H9 (cell line): ENCODE measurements at regions not wholly inside any gene's neighbourhood (a gene's known extent, or its start where the extent isn't known, plus 50 kb on each side); places are given as distances from the start of the nearest gene placed in this dataset.

Experiments used
- DNase-seq: peaks from one replicate; pipeline ENCODE4 v3.0.0-alpha.2; 2017
- H2AFZ ChIP-seq: one replicate; pipeline ENCODE4 v1.6.1; 2013; ENCODE audit warnings: mild to moderate bottlenecking, low read length, control low read depth, moderate library complexity
- H2AK5ac ChIP-seq: 2 replicates; pipeline ENCODE4 v1.6.1; 2013; ENCODE audit warnings: low read length, control low read depth, mixed read lengths; ENCODE audit not compliant: insufficient read length
- H2BK120ac ChIP-seq: one replicate; pipeline ENCODE4 v1.6.1; 2013; ENCODE audit warnings: low read depth, mild to moderate bottlenecking, low read length, control low read depth, inconsistent platforms; ENCODE audit not compliant: poor library complexity, severe bottlenecking
- H2BK12ac ChIP-seq: 2 replicates; pipeline ENCODE4 v1.6.1; 2013; ENCODE audit warnings: low read length, control low read depth, mixed read lengths, low read depth; ENCODE audit not compliant: insufficient read length
- H2BK15ac ChIP-seq: 2 replicates; pipeline ENCODE4 v1.6.1; 2013; ENCODE audit warnings: low read depth, low read length, control low read depth
- H2BK20ac ChIP-seq: one replicate; pipeline ENCODE4 v1.6.1; 2013; ENCODE audit warnings: low read depth, mild to moderate bottlenecking, low read length, control low read depth, inconsistent platforms; ENCODE audit not compliant: poor library complexity, severe bottlenecking
- H2BK5ac ChIP-seq: 2 replicates; pipeline ENCODE4 v1.6.1; 2013; ENCODE audit warnings: low read length, control low read depth, mixed read lengths; ENCODE audit not compliant: insufficient read length
- H3K14ac ChIP-seq: 2 replicates; pipeline ENCODE4 v1.6.1; 2013; ENCODE audit warnings: low read length, control low read depth; ENCODE audit not compliant: insufficient read depth
- H3K18ac ChIP-seq: 2 replicates; pipeline ENCODE4 v1.6.1; 2013; ENCODE audit warnings: low read depth, mild to moderate bottlenecking, mixed read lengths, low read length, control low read depth; ENCODE audit not compliant: insufficient read length
- H3K23ac ChIP-seq: 2 replicates; pipeline ENCODE4 v1.6.1; 2013; ENCODE audit warnings: low read length, control low read depth, mixed read lengths, low read depth; ENCODE audit not compliant: insufficient read length
- H3K23me2 ChIP-seq: 2 replicates; pipeline ENCODE4 v1.6.1; 2013; ENCODE audit warnings: low read depth, mild to moderate bottlenecking, mixed read lengths, low read length, control low read depth; ENCODE audit not compliant: insufficient read length, poor library complexity, severe bottlenecking
- H3K27ac ChIP-seq: 2 replicates; pipeline ENCODE4 v1.5.1; 2013; ENCODE audit warnings: low read length, control low read depth, mixed read lengths, low read depth; ENCODE audit not compliant: insufficient read length
- H3K27me3 ChIP-seq: 2 replicates; pipeline ENCODE4 v1.6.1; 2013; ENCODE audit warnings: low read length, control low read depth, inconsistent platforms; ENCODE audit not compliant: insufficient read depth
- H3K4ac ChIP-seq: 2 replicates; pipeline ENCODE4 v1.6.1; 2013; ENCODE audit warnings: low read depth, mild to moderate bottlenecking, control low read depth, inconsistent platforms, low read length, moderate library complexity
- H3K4me1 ChIP-seq: 2 replicates; pipeline ENCODE4 v1.6.1; 2013; ENCODE audit warnings: low read length, control low read depth, inconsistent platforms; ENCODE audit not compliant: insufficient read depth
- H3K4me2 ChIP-seq: 2 replicates; pipeline ENCODE4 v1.6.1; 2013; ENCODE audit warnings: low read length, control low read depth, mixed read lengths; ENCODE audit not compliant: insufficient read length, insufficient read depth
- H3K56ac ChIP-seq: 2 replicates; pipeline ENCODE4 v1.6.1; 2013; ENCODE audit warnings: low read depth, mild to moderate bottlenecking, mixed read lengths, low read length, control low read depth; ENCODE audit not compliant: insufficient read length
- H3K79me1 ChIP-seq: 2 replicates; pipeline ENCODE4 v1.6.1; 2013; ENCODE audit warnings: low read depth, mild to moderate bottlenecking, moderate library complexity, low read length, control low read depth, inconsistent platforms; ENCODE audit not compliant: insufficient read depth, poor library complexity, severe bottlenecking
- H3K79me2 ChIP-seq: 2 replicates; pipeline ENCODE4 v1.6.1; 2013; ENCODE audit warnings: low read length, control low read depth, inconsistent platforms; ENCODE audit not compliant: insufficient read depth
- H3K9ac ChIP-seq: 2 replicates; pipeline ENCODE4 v1.6.1; 2013; ENCODE audit warnings: low read length, control low read depth, mixed read lengths; ENCODE audit not compliant: insufficient read length; ENCODE audit errors: extremely low read depth
- H3K9me3 ChIP-seq: one replicate; pipeline ENCODE4 v1.6.1; 2013; ENCODE audit warnings: low read depth, low read length, inconsistent platforms; ENCODE audit not compliant: control insufficient read depth
- H3T11ph ChIP-seq: one replicate; pipeline ENCODE4 v1.6.1; 2013; ENCODE audit warnings: mild to moderate bottlenecking, low read length, control low read depth, inconsistent platforms
- H4K20me1 ChIP-seq: one replicate; pipeline ENCODE4 v1.6.1; 2013; ENCODE audit not compliant: control insufficient read depth, insufficient read length, insufficient read depth
- H4K5ac ChIP-seq: 2 replicates; pipeline ENCODE4 v1.6.1; 2013; ENCODE audit warnings: low read depth, mild to moderate bottlenecking, mixed read lengths, low read length, control low read depth; ENCODE audit not compliant: insufficient read length
- H4K8ac ChIP-seq: replicated peaks from 2 replicates; pipeline ENCODE4 v1.6.1; 2013; ENCODE audit warnings: low read length, control low read depth, mixed read lengths, low read depth; ENCODE audit not compliant: insufficient read length
- H4K91ac ChIP-seq: 2 replicates; pipeline ENCODE4 v1.6.1; 2013; ENCODE audit warnings: low read depth, mild to moderate bottlenecking, moderate library complexity, mixed read lengths, low read length, control low read depth; ENCODE audit not compliant: insufficient read length
- H3K27ac Mint-ChIP-seq, 3 experiments: 2 replicates in 2 of 3; 3 replicates in 1 of 3; pipeline ENCODE4 v1.8.0; 2020 to 2021; ENCODE audit warnings: mixed read lengths in 3 of 3, mild to moderate bottlenecking in 1 of 3, moderate library complexity in 1 of 3
- H3K27me3 Mint-ChIP-seq: 2 replicates; pipeline ENCODE4 v1.8.0; 2021; ENCODE audit warnings: low read depth, mild to moderate bottlenecking, moderate library complexity, mixed read lengths
- H3K36me3 Mint-ChIP-seq, 3 experiments: 2 replicates in 2 of 3; 3 replicates in 1 of 3; pipeline ENCODE4 v1.8.0; 2020 to 2021; ENCODE audit warnings: low read depth in 3 of 3, mixed read lengths in 3 of 3; ENCODE audit not compliant: insufficient read depth in 1 of 3
- H3K4me1 Mint-ChIP-seq, 2 experiments: 2 replicates each; pipeline ENCODE4 v1.8.0; 2020; ENCODE audit warnings: mixed read lengths in 2 of 2
- H3K4me3 Mint-ChIP-seq, 2 experiments: 2 replicates in 1 of 2; 3 replicates in 1 of 2; pipeline ENCODE4 v1.8.0; 2020 to 2021; ENCODE audit warnings: mild to moderate bottlenecking in 2 of 2, mixed read lengths in 2 of 2, moderate library complexity in 1 of 2
- H3K9me3 Mint-ChIP-seq, 2 experiments: 2 replicates in 1 of 2; 3 replicates in 1 of 2; pipeline ENCODE4 v1.8.0; 2020; ENCODE audit warnings: mild to moderate bottlenecking in 2 of 2, mixed read lengths in 2 of 2, moderate library complexity in 1 of 2
- CTCF ChIP-seq: fragments of 200-600 bp; sonication (generic); conservative IDR thresholded peaks from 3 replicates; pipeline ENCODE4 v1.8.0; 2021; ENCODE audit warnings: antibody characterized with exemption, mild to moderate bottlenecking

- Mint-ChIP-seq H3K27ac (no peak overlapping the region), H3K4me3 (no peak overlapping the region)
- no peak overlapping the region for H3K4me2 ChIP-seq
Observed at GRCh38 chr4:22181736-22182135, 233.2 kb upstream of the KCNIP4 start.

More at GRCh38 chr4:22181736-22182135, 233.2 kb upstream of the KCNIP4 start:
- Histone ChIP-seq H3K4ac (no peak overlapping the region), H3K27ac (no peak overlapping the region), H2BK15ac (no peak overlapping the region), H4K91ac (no peak overlapping the region), H3K23me2 (no peaks in the 10 kb centered on the region), H3K56ac (no peak overlapping the region), H3K79me2 (no peaks in the 10 kb centered on the region), H4K20me1 (no peaks in the 10 kb centered on the region), H3K9ac (no peak overlapping the region), H2BK5ac (no peak overlapping the region), H3K79me1 (no peaks in the 10 kb centered on the region), H2BK12ac (no peak overlapping the region), H3K23ac (no peak overlapping the region), H3T11ph (no peak overlapping the region), H2BK20ac (no peak overlapping the region), H4K8ac (no peak overlapping the region), H3K18ac (no peak overlapping the region), H2AFZ (no peak overlapping the region), H3K4me1 (no peaks in the 10 kb centered on the region; the same call in 1 of the 2 replicates), H2BK120ac (no peak overlapping the region), H3K9me3 (no peaks in the 10 kb centered on the region), H3K27me3 (no peaks in the 10 kb centered on the region), H3K14ac (no peak overlapping the region), H4K5ac (no peak overlapping the region), H2AK5ac (no peak overlapping the region)
- Mint-ChIP-seq H3K36me3 (peaks cover 7 to 13% (median 10%) of the 10 kb centered on the region in 3 experiments; a peak in 5 of 7 replicates), H3K27me3 (no peaks in the 10 kb centered on the region), H3K4me1 (peaks cover 4 to 7% of the 10 kb centered on the region in 2 experiments; a peak in 3 of 4 replicates), H3K9me3 (peaks cover 12 to 14% of the 10 kb centered on the region in 2 experiments)
- no peak for DNase-seq
- TF ChIP-seq CTCF, result no peak
